Stimulated activated CD4-positive, alpha-beta T cell treated with anti-CD3 and anti-CD28 coated beads, Interleukin-4, amount 100 ng/mL, for 1 hour (primary cell): ENCODE measurements at regions not wholly inside any gene's neighbourhood (a gene's known extent, or its start where the extent isn't known, plus 50 kb on each side); places are given as distances from the start of the nearest gene placed in this dataset.

Experiments
- DNase-seq: peaks from one replicate; pipeline ENCODE4 v3.0.0-alpha.2; 2020

DNA sequence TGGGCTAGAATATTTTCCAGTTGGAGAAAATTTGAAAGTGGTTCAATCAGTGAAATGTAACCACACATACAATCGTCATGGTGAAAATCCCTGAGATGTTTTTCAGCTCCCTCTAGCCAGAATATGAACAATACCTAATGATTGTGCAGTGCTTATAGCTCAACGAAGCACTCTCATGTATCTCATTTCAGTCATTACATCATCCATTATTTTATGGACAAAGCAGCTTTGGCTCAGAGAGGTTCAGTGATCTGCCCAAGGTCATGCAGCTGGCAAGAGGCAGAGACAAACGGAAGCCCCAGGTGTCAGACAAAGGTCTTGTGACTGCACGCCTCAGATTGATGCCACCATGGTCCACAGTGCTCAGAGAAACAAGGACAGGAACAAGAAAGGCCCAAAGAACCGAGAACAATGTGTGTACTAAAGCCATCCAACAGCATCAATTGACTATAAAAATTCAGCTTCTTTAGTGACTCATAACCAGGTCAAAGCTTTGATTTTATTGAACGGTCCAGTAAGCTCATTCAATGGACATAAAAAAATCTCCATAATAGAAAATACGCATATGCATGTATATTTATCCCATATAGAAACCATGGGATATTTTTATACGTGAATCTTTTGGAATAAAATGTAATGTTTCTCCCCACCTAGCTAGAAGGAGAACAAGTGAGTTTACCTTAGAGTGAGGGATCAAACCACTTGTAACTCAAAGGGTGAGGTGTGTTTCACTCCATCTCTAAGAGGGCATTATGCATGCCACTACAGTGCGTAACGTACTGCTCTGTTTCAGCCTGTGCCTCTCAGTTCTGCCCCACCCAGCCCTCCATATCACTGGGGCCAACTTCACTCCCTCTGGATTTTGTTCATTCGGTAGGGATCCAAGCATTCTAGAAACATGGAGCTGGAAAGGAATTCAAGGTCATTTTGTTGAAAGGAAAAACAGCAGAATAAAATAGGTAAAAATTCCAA lies 141.8 kb downstream of the GRIN2B start:
- DNase-seq = no peak

GRCh38 chr12:13836099-13836498 lies 145.3 kb downstream of the GRIN2B start:
- no peak for DNase-seq

- DNase-seq = no peak
Measured at GRCh38 chr12:13835652-13836051, 145.8 kb downstream of the GRIN2B start.

GRCh38 chr12:13834241-13834640 lies 147.2 kb downstream of the GRIN2B start:
- no peak for DNase-seq

- DNase-seq = no peak
Measured at GRCh38 chr12:13817131-13817530, 164.3 kb downstream of the GRIN2B start.

GRCh38 chr12:13816394-13816793 lies 165.0 kb downstream of the GRIN2B start:
- DNase-seq = no peak

DNA sequence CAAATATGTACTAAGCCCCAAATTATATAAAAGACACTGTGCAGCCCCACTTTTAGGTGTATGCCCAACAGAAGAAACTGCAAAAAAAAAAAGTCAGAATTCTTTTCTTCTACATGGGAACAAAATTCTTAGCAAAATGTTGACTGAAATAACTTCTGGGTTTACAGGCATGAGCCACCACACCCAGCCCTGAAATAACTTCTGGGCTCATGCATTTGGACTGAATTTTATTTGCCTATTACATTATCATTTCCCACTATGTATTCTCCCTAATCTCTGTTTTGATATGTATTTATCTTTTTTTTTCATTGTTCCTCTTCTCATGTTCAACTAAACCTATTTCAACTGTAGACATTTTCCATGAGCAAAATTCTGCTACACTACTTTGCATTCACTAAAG lies 169.2 kb downstream of the GRIN2B start:
- DNase-seq = no peak

DNA sequence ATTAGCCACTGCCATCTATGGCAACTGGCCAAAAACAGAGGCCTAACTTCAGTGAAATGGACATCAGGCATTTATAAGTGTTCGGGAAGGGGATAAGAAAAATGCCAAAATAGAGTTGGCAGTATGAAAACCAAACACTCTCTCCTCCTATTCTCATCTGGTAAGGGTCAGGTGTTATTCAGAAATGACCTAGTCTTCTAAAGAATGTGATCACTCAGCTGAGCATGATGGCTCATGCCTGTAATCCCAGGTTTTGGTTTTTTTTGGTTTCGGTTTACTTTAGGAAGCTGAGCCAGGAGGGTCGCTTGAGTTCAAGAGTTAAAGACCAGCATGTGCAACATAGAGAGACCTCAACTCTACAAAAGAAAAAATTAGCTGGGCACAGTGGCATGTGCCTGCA lies 170.3 kb downstream of the GRIN2B start:
- no peak for DNase-seq

DNA sequence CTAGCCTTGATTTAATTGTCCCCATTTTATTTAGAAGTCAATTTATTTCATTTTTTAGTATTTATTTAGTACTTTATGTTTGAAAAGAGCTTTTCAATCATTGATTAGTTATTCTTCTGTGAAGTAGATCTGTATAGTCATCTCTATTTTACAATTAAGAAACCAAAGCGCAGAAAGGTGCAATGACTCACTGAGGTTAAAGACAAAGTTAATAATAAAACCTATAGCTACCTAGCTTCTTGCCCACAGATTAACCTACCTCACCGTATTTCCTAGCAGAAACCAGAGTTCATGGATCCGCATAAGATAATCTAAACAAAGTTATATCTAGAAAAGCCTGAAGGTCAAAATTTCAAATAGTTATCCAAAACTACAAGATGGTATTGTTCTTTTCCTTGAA lies 176.4 kb downstream of the GRIN2B start:
- DNase-seq = no peak

DNA sequence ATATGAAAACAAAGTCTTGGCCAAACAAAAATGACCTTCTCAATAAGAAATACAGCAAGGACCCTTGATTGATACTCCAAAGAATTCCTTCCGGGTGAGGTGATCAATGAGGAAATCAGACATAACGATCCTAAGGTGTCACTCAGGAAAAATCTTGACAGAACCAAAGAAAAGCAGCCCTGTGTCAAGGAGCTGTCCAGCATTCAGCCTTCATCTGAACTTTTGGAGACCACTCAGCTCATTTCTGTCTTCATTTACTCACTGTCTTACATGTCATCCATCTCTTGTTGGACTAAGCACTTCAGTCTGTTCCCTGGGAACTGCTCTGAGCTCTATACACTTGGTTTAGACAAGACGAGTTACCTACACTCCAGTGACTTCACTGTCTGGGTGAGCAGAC lies 179.9 kb downstream of the GRIN2B start:
- no peak for DNase-seq

- no peak for DNase-seq
Measured at GRCh38 chr12:13799574-13799973, 181.8 kb downstream of the GRIN2B start.

DNA sequence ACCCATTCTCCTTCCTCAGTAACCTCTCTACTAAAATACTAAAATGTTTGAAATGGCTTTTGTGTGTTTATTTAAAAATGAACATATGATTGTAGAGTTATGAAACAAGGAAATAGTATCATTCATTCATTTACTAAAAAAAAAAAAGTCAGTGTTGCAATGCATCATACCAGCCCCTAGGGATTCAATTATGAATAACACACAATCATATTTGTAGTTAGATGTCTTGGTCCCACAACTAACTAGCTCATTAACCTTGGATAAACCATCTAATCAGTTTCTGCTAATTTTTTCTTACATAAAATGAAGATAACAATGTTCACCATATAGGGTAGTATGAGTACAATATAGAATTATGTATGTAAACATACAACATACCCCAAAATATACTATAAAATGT lies 183.2 kb downstream of the GRIN2B start:
- no peak for DNase-seq

GRCh38 chr12:13794706-13795105 lies 186.7 kb downstream of the GRIN2B start:
- no peak for DNase-seq

- DNase-seq = no peak
Measured at GRCh38 chr12:13790317-13790716, 191.1 kb downstream of the GRIN2B start.

GRCh38 chr12:13788626-13789025 lies 192.8 kb downstream of the GRIN2B start:
- no peak for DNase-seq

DNA sequence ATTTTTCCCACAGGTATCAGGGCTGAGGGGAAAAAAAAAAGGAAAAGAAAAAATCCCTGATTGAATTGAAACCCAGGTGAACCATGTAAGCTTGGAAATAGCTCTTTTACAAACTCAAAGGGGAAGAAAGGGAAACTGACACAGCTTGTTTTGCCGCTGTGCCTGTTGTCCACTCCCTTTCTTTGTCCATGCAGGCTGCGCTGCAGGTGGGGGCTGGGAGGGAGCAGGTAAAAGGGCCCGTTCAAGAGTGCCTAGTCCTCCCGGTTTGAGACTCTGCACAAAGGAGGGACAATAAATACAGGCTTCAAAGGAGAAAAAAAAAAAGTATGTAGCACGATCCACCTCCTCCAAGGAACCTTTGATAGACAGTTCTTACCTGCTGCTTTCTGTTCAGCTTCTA lies 194.8 kb downstream of the GRIN2B start:
- DNase-seq = no peak

GRCh38 chr12:13784504-13784903 lies 196.9 kb downstream of the GRIN2B start:
- DNase-seq = no peak

DNA sequence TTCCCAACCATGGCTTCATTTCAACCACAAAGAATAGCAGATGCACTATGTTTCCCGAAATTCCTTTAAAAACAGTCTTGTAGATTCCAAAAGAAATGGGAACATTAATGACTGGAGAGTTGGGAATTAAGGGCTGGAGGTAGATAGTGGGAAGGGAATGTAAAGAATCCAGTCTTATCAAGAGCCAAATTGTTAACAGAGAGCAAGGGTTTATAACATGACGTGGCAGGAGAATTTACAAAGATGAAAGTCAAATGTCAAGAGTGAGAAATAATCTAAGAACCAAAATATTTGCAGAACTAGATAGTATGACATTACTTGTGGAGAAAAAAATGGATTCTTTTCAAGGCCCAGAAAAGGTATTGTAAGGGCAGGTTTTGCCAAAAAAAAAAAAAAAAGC lies 200.9 kb downstream of the GRIN2B start:
- DNase-seq = no peak

DNA sequence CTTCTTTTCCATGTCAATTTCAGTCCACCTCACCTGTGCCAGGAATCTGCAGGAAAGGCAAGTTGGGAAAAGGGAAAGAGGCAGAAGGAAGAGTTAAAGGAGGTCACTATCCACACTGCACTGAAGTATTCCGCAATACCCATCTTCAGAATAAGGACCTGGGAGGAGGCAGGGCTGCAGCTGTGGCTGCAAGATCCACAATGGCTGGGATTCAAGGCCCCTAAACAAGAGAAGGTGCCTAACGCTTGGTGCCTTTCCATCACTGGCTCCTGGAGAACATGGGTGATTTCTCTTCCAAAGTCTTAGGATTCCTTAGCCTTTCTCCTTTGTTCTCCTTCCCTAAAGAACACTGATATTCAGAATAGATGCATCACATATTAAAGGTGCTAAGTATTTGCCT lies 204.0 kb downstream of the GRIN2B start:
- DNase-seq = no peak

GRCh38 chr12:13772264-13772663 lies 209.1 kb downstream of the GRIN2B start:
- no peak for DNase-seq

DNA sequence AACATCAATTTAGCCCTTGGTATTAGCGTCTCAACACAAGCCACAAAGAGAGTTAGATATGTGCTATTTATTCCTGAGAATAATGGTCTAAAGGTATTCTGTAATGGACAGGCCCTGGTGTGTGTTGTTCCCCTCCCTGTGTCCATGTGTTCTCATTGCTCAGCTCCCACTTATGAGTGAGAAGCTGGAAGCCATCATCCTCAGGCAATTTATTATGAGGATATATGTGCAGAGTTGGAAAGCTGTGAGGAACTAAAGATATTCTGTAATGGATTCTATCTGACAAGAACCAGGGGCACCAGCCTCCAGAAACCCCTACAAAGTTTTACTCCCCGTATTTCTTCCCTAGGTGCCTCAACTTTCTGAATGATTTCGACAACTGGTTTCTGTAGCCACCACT lies 210.8 kb downstream of the GRIN2B start:
- no peak for DNase-seq

- no peak for DNase-seq
Measured at GRCh38 chr12:13769966-13770365, 211.4 kb downstream of the GRIN2B start.

DNA sequence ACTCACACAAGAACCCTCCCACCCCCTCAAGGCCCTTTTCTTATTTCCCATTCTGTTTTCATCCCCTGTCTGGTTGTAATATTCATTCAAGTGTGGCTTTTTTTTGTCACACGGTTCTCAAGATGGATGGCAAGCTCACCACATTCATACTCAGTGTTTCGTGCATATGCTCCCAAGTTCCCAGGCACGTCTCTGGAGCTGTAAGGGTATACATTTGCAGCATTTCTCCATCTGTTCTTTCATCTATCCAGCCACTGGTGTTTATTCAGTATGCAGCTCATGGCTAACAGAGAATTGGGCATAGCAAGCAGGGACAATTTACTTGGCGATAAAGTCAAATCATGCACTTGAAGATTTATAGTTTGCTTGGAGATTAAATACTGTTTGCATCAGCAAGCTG lies 212.1 kb downstream of the GRIN2B start:
- DNase-seq = no peak

DNA sequence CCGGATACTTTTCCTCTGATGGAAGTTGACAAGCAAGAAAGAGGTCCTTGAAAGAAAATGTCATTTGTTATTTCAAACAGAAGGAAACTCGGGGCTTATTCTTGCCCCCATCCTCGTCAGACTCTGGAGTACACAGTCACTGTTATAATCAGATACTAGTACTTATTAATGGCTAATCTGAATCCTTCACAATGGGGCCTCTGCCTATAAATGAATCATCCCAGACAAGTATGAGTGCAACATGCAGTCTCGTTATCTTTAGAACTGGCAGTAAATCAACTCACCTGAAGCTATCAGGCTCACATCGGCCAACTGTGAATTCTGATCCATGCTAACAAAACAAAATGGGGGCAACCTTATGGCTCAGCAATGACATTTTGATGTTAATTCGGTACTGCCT lies 216.7 kb downstream of the GRIN2B start:
- no peak for DNase-seq

GRCh38 chr12:13749389-13749788 lies 232.0 kb downstream of the GRIN2B start:
- no peak for DNase-seq
